Ishikawa (cell line): ENCODE measurements at regions not wholly inside any gene's neighbourhood (a gene's known extent, or its start where the extent isn't known, plus 50 kb on each side); places are given as distances from the start of the nearest gene placed in this dataset.

Experiments
- CEBPB ChIP-seq: IDR thresholded peaks from 2 replicates; pipeline ENCODE4 v1.6.1; 2012
- CREB1 ChIP-seq: IDR thresholded peaks from 2 replicates; pipeline ENCODE4 v1.6.1; 2012; ENCODE audit warnings: low read depth
- EP300 ChIP-seq: IDR thresholded peaks from 2 replicates; pipeline ENCODE4 v1.6.1; 2012; ENCODE audit warnings: borderline replicate concordance
- FOXM1 ChIP-seq: IDR thresholded peaks from 2 replicates; pipeline ENCODE4 v1.6.1; 2012; ENCODE audit warnings: low read depth, borderline replicate concordance
- NFIC ChIP-seq: IDR thresholded peaks from 2 replicates; pipeline ENCODE4 v1.6.1; 2012
- RAD21 ChIP-seq: IDR thresholded peaks from 2 replicates; pipeline ENCODE4 v1.6.1; 2012; ENCODE audit warnings: low read depth
- TAF1 ChIP-seq: IDR thresholded peaks from 2 replicates; pipeline ENCODE4 v1.6.1; 2012; ENCODE audit warnings: low read depth, mild to moderate bottlenecking
- YY1 ChIP-seq: IDR thresholded peaks from 2 replicates; pipeline ENCODE4 v1.6.1; 2012; ENCODE audit warnings: low read depth
- ZBTB7A ChIP-seq: IDR thresholded peaks from 2 replicates; pipeline ENCODE4 v1.6.1; 2012; ENCODE audit warnings: low read depth
- TF ChIP-seq, protein P1 (sequence below): IDR thresholded peaks from 2 replicates; pipeline ENCODE4 v1.6.1; 2012; ENCODE audit warnings: low read depth, mild to moderate bottlenecking
- TF ChIP-seq, protein P2 (sequence below): IDR thresholded peaks from 2 replicates; pipeline ENCODE4 v1.6.1; 2012

DNA sequence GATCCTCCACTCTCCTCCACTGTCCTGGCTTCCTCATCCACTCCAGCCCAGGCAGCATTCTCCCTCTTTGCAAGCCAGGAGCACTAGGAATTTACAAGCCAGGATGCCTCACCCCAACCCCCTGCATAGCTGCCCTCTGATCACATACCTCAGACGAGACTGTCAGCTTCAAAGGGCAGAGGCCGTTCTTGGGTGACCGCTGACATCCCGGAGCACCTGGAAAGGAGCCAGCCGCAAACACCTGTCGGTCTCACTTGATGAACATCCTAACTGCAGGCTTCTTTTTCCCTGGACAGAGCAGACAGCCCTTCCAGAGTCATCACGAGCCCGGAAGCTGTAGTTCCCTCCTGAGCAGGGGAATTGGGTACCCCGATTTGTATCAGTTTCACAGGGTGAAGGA is 451.3 kb upstream of the B3GAT1 start:
- TF ChIP-seq CREB1 = no peak
- no peak for TF ChIP-seq TAF1
- no peak for TF ChIP-seq RAD21
- TF ChIP-seq, protein P1, sequence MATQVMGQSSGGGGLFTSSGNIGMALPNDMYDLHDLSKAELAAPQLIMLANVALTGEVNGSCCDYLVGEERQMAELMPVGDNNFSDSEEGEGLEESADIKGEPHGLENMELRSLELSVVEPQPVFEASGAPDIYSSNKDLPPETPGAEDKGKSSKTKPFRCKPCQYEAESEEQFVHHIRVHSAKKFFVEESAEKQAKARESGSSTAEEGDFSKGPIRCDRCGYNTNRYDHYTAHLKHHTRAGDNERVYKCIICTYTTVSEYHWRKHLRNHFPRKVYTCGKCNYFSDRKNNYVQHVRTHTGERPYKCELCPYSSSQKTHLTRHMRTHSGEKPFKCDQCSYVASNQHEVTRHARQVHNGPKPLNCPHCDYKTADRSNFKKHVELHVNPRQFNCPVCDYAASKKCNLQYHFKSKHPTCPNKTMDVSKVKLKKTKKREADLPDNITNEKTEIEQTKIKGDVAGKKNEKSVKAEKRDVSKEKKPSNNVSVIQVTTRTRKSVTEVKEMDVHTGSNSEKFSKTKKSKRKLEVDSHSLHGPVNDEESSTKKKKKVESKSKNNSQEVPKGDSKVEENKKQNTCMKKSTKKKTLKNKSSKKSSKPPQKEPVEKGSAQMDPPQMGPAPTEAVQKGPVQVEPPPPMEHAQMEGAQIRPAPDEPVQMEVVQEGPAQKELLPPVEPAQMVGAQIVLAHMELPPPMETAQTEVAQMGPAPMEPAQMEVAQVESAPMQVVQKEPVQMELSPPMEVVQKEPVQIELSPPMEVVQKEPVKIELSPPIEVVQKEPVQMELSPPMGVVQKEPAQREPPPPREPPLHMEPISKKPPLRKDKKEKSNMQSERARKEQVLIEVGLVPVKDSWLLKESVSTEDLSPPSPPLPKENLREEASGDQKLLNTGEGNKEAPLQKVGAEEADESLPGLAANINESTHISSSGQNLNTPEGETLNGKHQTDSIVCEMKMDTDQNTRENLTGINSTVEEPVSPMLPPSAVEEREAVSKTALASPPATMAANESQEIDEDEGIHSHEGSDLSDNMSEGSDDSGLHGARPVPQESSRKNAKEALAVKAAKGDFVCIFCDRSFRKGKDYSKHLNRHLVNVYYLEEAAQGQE = no peak
- no peak for TF ChIP-seq EP300
- TF ChIP-seq, protein P2, sequence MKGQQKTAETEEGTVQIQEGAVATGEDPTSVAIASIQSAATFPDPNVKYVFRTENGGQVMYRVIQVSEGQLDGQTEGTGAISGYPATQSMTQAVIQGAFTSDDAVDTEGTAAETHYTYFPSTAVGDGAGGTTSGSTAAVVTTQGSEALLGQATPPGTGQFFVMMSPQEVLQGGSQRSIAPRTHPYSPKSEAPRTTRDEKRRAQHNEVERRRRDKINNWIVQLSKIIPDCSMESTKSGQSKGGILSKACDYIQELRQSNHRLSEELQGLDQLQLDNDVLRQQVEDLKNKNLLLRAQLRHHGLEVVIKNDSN = no peak
- no peak for TF ChIP-seq CEBPB
- TF ChIP-seq FOXM1 = no peak
- no peak for TF ChIP-seq YY1
- no peak for TF ChIP-seq ZBTB7A
- no peak for TF ChIP-seq NFIC
